GM12892 (cell line): ENCODE measurements at regions not wholly inside any gene's neighbourhood (a gene's known extent, or its start where the extent isn't known, plus 50 kb on each side); places are given as distances from the start of the nearest gene placed in this dataset.
"Not testable (repeated sequence)": the region's sequence is repeated elsewhere in the genome, so short reads cannot be mapped to it uniquely, and the experiment has no call there.

Experiments used
- DNase-seq: peaks from one replicate; pipeline ENCODE4 v3.0.0; 2011; ENCODE audit not compliant: insufficient read length
- FAIRE-seq: peaks from 2 replicates; lab custom pipeline; 2011; peaks lifted over from hg19 to GRCh38; lab: Jason Lieb, UNC

GRCh38 chr2:89890185-89890773, 1198.8 kb downstream of the RPIA start:
- not testable (repeated sequence) for DNase-seq, FAIRE-seq

GRCh38 chr2:89894988-89895387, 1203.5 kb downstream of the RPIA start:
- not testable (repeated sequence) for FAIRE-seq, DNase-seq

GRCh38 chr2:89895629-89896028, 1204.2 kb downstream of the RPIA start:
- peak; percentile 17 for FAIRE-seq

GRCh38 chr2:89927018-89927417, 1235.5 kb downstream of the RPIA start:
- not testable (repeated sequence) for FAIRE-seq

More at GRCh38 chr2:89895629-89896028, 1204.2 kb downstream of the RPIA start:
- DNase-seq: not testable (repeated sequence)

GRCh38 chr2:89935436-89935835, 1244.0 kb downstream of the RPIA start:
- not testable (repeated sequence) for DNase-seq, FAIRE-seq

More at GRCh38 chr2:89927018-89927417, 1235.5 kb downstream of the RPIA start:
- DNase-seq: not testable (repeated sequence)

- not testable (repeated sequence) for FAIRE-seq, DNase-seq
These were observed 1244.5 kb downstream of the RPIA start for GRCh38 chr2:89936011-89936410.

GRCh38 chr2:89936559-89936958, 1245.1 kb downstream of the RPIA start:
- FAIRE-seq, DNase-seq: not testable (repeated sequence)

GRCh38 chr2:89938756-89939155, 1247.3 kb downstream of the RPIA start:
- DNase-seq: not testable (repeated sequence)
- peak; percentile 99 for FAIRE-seq

GRCh38 chr2:89944267-89944666, 1252.8 kb downstream of the RPIA start:
- not testable (repeated sequence) for FAIRE-seq, DNase-seq

- peak; percentile 77 for FAIRE-seq
- DNase-seq: not testable (repeated sequence)
These were observed 1253.6 kb downstream of the RPIA start for GRCh38 chr2:89945004-89945616.

GRCh38 chr2:89947208-89947815, 1255.8 kb downstream of the RPIA start:
- FAIRE-seq, DNase-seq: not testable (repeated sequence)

GRCh38 chr2:89948102-89948501, 1256.6 kb downstream of the RPIA start:
- peak; percentile 14 for FAIRE-seq
- DNase-seq: not testable (repeated sequence)

- FAIRE-seq: peak; percentile 84
- not testable (repeated sequence) for DNase-seq
These were observed 1259.3 kb downstream of the RPIA start for GRCh38 chr2:89950807-89951206.

GRCh38 chr2:89957236-89957635, 1265.8 kb downstream of the RPIA start:
- not testable (repeated sequence) for DNase-seq
- peak; percentile 74 for FAIRE-seq

- peak; percentile 53 for FAIRE-seq
- DNase-seq: not testable (repeated sequence)
These were observed 1268.4 kb downstream of the RPIA start for GRCh38 chr2:89959729-89960378.

- FAIRE-seq: peak; percentile 24
- DNase-seq: not testable (repeated sequence)
These were observed 1269.1 kb downstream of the RPIA start for GRCh38 chr2:89960570-89960969.

GRCh38 chr2:89968567-89968966, 1277.1 kb downstream of the RPIA start:
- FAIRE-seq: peak; percentile 89
- DNase-seq: not testable (repeated sequence)

GRCh38 chr2:89969190-89969589, 1277.7 kb downstream of the RPIA start:
- DNase-seq, FAIRE-seq: not testable (repeated sequence)

GRCh38 chr2:89973849-89974248, 1282.4 kb downstream of the RPIA start:
- DNase-seq, FAIRE-seq: not testable (repeated sequence)

- not testable (repeated sequence) for FAIRE-seq
These were observed 1288.5 kb downstream of the RPIA start for GRCh38 chr2:89979826-89980537.

More at GRCh38 chr2:89979826-89980537, 1288.5 kb downstream of the RPIA start:
- not testable (repeated sequence) for DNase-seq
